Calu3 (cell line): ENCODE measurements at regions not wholly inside any gene's neighbourhood (a gene's known extent, or its start where the extent isn't known, plus 50 kb on each side); places are given as distances from the start of the nearest gene placed in this dataset.

Experiments
- BruUV-seq: library from RNA; stranded (reverse); fragments of 400-500 nt; replicated peaks from 2 replicates; lab custom pipeline; 2021; lab: Mats Ljungman, UMichigan
- CTCF ChIA-PET: fragments of 300-600 bp; sonication (Branson Sonifier 250); formaldehyde crosslinking; loops from one replicate; lab custom pipeline; 2022; ENCODE audit warnings: antibody characterized with exemption; lab: Charles Lee
- DNase-seq: peaks from one replicate; pipeline ENCODE4 v3.0.0; 2022
- H3K27ac Mint-ChIP-seq: one replicate; pipeline ENCODE4 v1.8.0; 2022; ENCODE audit warnings: mixed read lengths; ENCODE audit not compliant: unreplicated experiment
- H3K27me3 Mint-ChIP-seq: one replicate; pipeline ENCODE4 v1.8.0; 2022; ENCODE audit warnings: mixed read lengths; ENCODE audit not compliant: unreplicated experiment
- H3K36me3 Mint-ChIP-seq: one replicate; pipeline ENCODE4 v1.8.0; 2022; ENCODE audit warnings: mild to moderate bottlenecking, moderate library complexity, mixed read lengths; ENCODE audit not compliant: insufficient read depth, unreplicated experiment
- H3K4me1 Mint-ChIP-seq: one replicate; pipeline ENCODE4 v1.8.0; 2022; ENCODE audit warnings: mild to moderate bottlenecking, low read depth, mixed read lengths; ENCODE audit not compliant: unreplicated experiment
- H3K4me3 Mint-ChIP-seq: one replicate; pipeline ENCODE4 v1.8.0; 2022; ENCODE audit warnings: mild to moderate bottlenecking, low read depth, moderate library complexity, mixed read lengths; ENCODE audit not compliant: unreplicated experiment
- H3K9me3 Mint-ChIP-seq: one replicate; pipeline ENCODE4 v1.8.0; 2022; ENCODE audit warnings: low read depth, mixed read lengths; ENCODE audit not compliant: unreplicated experiment
- intact Hi-C: fragments of 100-400 bp; cut with micrococcal nuclease; formaldehyde crosslinking; loops from one replicate; pipeline ENCODE4 v1.10.0; 2022; ENCODE audit not compliant: unreplicated experiment
- TF ChIP-seq, protein P1 (sequence below): fragments of 200-600 bp; IDR thresholded peaks from one replicate; pipeline ENCODE4 v1.8.0; 2022; ENCODE audit warnings: antibody characterized with exemption; ENCODE audit not compliant: unreplicated experiment

DNA sequence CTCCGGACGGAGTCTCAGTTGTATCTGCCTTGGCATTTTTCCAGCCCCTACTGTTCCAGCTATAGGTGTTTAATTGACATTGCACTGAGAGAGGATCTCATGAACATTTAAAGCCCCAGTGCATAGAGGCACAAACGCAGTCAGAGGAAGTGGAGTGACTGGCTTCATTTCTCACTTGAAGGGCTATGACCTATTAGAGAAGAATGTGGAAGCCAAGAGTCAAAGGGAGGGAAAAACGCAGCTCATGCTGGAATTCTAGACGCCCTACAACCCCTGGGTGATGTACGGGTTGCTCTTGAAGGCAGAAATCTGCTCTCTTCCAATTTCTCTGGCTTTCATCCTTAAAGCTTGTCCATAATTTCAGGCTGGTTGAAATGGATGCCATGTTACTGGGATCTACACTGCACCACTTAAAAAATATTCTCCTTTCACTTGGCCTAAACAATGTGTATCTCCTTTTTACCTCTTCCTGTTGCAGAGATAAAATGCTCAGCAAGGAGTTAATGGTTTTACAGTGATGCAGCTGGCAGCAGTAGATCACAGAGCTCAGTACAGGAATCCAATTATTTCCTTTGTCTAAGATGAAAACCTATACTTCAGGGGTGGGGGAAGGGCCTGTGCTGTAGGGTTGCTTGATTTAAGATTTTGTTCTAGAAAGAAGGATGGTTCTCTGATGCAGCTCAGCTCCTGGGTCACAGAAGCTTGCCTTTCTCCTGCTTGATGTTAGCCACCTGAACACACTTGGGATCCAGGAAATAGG is 61.8 kb upstream of the MAMDC2 start:
- Mint-ChIP-seq H3K36me3 (no peaks in the 10 kb centered on the region), H3K4me3 (no peak overlapping the region), H3K9me3 (no peaks in the 10 kb centered on the region), H3K27ac (no peak overlapping the region), H3K4me1 (no peaks in the 10 kb centered on the region), H3K27me3 (peaks cover 31% of the 10 kb centered on the region)
- TF ChIP-seq, protein P1, sequence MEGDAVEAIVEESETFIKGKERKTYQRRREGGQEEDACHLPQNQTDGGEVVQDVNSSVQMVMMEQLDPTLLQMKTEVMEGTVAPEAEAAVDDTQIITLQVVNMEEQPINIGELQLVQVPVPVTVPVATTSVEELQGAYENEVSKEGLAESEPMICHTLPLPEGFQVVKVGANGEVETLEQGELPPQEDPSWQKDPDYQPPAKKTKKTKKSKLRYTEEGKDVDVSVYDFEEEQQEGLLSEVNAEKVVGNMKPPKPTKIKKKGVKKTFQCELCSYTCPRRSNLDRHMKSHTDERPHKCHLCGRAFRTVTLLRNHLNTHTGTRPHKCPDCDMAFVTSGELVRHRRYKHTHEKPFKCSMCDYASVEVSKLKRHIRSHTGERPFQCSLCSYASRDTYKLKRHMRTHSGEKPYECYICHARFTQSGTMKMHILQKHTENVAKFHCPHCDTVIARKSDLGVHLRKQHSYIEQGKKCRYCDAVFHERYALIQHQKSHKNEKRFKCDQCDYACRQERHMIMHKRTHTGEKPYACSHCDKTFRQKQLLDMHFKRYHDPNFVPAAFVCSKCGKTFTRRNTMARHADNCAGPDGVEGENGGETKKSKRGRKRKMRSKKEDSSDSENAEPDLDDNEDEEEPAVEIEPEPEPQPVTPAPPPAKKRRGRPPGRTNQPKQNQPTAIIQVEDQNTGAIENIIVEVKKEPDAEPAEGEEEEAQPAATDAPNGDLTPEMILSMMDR = no peak
- BruUV-seq = no TSS peak
- intact Hi-C loops = loop anchor here (10.0 kb wide), 1 partner anchor 63 kb away; the partner anchor contains the start of gene MAMDC2
- CTCF ChIA-PET = interaction anchor here (1.3 kb wide), 1 partner anchor 130 kb away, joined by 4 read pairs; no protein-coding TSS in a partner anchor
- DNase-seq = no peak

DNA sequence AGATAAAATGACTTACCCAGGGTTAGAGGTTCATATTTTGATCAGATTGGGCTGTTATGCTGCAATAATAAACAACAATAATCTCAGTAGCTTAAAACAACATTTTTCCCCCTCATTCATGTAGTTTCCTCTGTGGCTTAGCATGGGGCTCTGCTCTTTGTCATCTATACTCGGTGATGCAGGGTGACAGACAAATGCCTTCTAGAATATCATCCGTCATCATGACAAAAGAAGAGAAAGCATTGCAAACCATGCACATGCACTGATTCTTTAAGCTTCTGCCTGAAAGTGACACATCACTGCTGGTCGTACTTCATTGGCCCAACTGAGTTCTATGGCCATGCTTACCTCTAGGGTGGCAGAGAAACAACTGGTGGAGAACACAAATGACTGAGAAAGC is 58.8 kb upstream of the MAMDC2 start:
- no peak overlapping the region for H3K27ac Mint-ChIP-seq
- CTCF ChIA-PET = no interaction called here
- intact Hi-C loops = loop anchor here (10.0 kb wide), 1 partner anchor 60 kb away; the partner anchor contains the start of gene MAMDC2
- no peaks in the 10 kb centered on the region for H3K4me1 Mint-ChIP-seq
- no peaks in the 10 kb centered on the region for H3K9me3 Mint-ChIP-seq
- peaks cover 60% of the 10 kb centered on the region for H3K27me3 Mint-ChIP-seq
- TF ChIP-seq, protein P1 = no peak
- DNase-seq = no peak
- no TSS peak for BruUV-seq
- no peaks in the 10 kb centered on the region for H3K36me3 Mint-ChIP-seq
- no peak overlapping the region for H3K4me3 Mint-ChIP-seq

DNA sequence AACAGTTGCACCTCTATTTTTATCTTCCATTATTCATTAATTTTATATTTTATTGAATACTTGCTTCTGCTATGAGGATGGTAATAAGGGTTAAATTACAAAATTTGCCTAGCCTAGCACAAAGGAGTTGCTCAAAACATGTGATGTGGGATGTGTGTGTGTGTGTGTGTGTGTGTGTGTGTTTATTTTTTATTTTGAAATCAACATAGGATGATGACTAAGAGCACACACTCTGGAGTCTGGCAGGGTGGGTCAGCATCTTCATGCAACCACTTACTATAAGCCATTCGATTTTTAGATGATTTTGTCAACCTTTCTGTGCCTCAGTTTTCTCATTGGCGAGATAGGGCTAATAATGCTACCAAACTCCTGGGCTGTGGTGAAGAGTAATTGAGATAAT is 57.7 kb upstream of the MAMDC2 start:
- BruUV-seq = no TSS peak
- no peaks in the 10 kb centered on the region for H3K4me1 Mint-ChIP-seq
- H3K9me3 Mint-ChIP-seq = no peaks in the 10 kb centered on the region
- intact Hi-C loops = loop anchor here (10.0 kb wide), 1 partner anchor 59 kb away; the partner anchor contains the start of gene MAMDC2
- CTCF ChIA-PET = no interaction called here
- TF ChIP-seq, protein P1 = no peak
- peaks cover 63% of the 10 kb centered on the region for H3K27me3 Mint-ChIP-seq
- no peak overlapping the region for H3K27ac Mint-ChIP-seq
- H3K4me3 Mint-ChIP-seq = no peak overlapping the region
- no peak for DNase-seq
- no peaks in the 10 kb centered on the region for H3K36me3 Mint-ChIP-seq

DNA sequence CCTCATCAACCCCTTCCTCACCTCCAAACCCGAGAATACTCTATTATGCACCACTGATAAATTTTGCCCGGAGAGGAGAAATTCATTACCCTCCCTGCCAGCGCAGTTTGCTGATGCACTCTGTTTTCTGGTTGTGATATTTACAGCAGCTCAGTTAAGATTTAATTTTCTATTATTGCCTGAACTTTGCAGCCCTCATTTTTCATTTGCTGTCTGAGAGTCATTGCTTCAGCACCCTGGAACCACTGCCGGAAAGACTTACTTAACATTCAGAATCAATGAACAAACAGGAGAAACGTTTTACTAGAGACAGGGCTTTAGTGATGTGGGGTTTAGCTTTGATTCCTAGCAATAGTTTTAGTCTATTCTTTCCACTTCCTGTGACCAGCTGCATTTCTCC is 56.7 kb upstream of the MAMDC2 start:
- TF ChIP-seq, protein P1 = no peak
- H3K27ac Mint-ChIP-seq = no peak overlapping the region
- DNase-seq = no peak
- no peaks in the 10 kb centered on the region for H3K36me3 Mint-ChIP-seq
- H3K9me3 Mint-ChIP-seq = no peaks in the 10 kb centered on the region
- intact Hi-C loops = loop anchor here (10.0 kb wide), 1 partner anchor 58 kb away; the partner anchor contains the start of gene MAMDC2
- no TSS peak for BruUV-seq
- CTCF ChIA-PET = no interaction called here
- H3K4me1 Mint-ChIP-seq = no peaks in the 10 kb centered on the region
- H3K27me3 Mint-ChIP-seq = peaks cover 73% of the 10 kb centered on the region
- H3K4me3 Mint-ChIP-seq = no peak overlapping the region
